ENCODE measurements at regions not wholly inside any gene's neighbourhood (a gene's known extent, or its start where the extent isn't known, plus 50 kb on each side); places are given as distances from the start of the nearest gene placed in this dataset.

- Histone ChIP-seq H4K20me1 (ENCODE audit: insufficient read depth) (no peaks in the 10 kb centered on the region), H3K27me3 (ENCODE audit: insufficient read depth, low read depth, low read length) (no peaks in the 10 kb centered on the region), H3K36me3 (ENCODE audit: insufficient read depth, low read length) (no peaks in the 10 kb centered on the region), H3K9ac (ENCODE audit: low read length) (no peak overlapping the region), H3K27ac (ENCODE audit: low read length) (no peak overlapping the region), H3K4me3 (ENCODE audit: low read length) (no peak overlapping the region), H3K79me2 (replicated peaks; ENCODE audit: insufficient read depth, low read length) (no peaks in the 10 kb centered on the region), H2AFZ (ENCODE audit: low read depth, low read length) (no peak overlapping the region), H3K9me3 (ENCODE audit: low read length) (no peaks in the 10 kb centered on the region), H3K4me2 (ENCODE audit: low read length) (no peak overlapping the region), H3F3A (ENCODE audit: insufficient read depth, low read length, poor library complexity, severe bottlenecking) (no peaks in the 10 kb centered on the region), H3K9me2 (ENCODE audit: insufficient read depth, low read length) (no peaks in the 10 kb centered on the region)
- TF ChIP-seq, protein P1, sequence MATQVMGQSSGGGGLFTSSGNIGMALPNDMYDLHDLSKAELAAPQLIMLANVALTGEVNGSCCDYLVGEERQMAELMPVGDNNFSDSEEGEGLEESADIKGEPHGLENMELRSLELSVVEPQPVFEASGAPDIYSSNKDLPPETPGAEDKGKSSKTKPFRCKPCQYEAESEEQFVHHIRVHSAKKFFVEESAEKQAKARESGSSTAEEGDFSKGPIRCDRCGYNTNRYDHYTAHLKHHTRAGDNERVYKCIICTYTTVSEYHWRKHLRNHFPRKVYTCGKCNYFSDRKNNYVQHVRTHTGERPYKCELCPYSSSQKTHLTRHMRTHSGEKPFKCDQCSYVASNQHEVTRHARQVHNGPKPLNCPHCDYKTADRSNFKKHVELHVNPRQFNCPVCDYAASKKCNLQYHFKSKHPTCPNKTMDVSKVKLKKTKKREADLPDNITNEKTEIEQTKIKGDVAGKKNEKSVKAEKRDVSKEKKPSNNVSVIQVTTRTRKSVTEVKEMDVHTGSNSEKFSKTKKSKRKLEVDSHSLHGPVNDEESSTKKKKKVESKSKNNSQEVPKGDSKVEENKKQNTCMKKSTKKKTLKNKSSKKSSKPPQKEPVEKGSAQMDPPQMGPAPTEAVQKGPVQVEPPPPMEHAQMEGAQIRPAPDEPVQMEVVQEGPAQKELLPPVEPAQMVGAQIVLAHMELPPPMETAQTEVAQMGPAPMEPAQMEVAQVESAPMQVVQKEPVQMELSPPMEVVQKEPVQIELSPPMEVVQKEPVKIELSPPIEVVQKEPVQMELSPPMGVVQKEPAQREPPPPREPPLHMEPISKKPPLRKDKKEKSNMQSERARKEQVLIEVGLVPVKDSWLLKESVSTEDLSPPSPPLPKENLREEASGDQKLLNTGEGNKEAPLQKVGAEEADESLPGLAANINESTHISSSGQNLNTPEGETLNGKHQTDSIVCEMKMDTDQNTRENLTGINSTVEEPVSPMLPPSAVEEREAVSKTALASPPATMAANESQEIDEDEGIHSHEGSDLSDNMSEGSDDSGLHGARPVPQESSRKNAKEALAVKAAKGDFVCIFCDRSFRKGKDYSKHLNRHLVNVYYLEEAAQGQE (IDR thresholded peaks at IDR 0.05; ENCODE audit: borderline replicate concordance), result no peak
- TF ChIP-seq MXI1 (conservative IDR thresholded peaks at IDR 0.05; ENCODE audit: poor library complexity, severe bottlenecking) (no peak), CTCF (IDR thresholded peaks at IDR 0.05; ENCODE audit: poor library complexity, severe bottlenecking) (no peak), POLR2AphosphoS5 (IDR thresholded peaks at IDR 0.05) (no peak), RAD21 (conservative IDR thresholded peaks at IDR 0.05) (no peak), EP300 (conservative IDR thresholded peaks at IDR 0.05; ENCODE audit: poor library complexity, severe bottlenecking) (no peak), TAF1 (IDR thresholded peaks at IDR 0.05; ENCODE audit: low read depth) (no peak), SMC3 (conservative IDR thresholded peaks at IDR 0.05; ENCODE audit: poor library complexity) (no peak), EZH2 (IDR thresholded peaks at IDR 0.05; ENCODE audit: borderline replicate concordance, insufficient read depth, low read length, poor library complexity, severe bottlenecking) (no peak)
These were observed 71.7 kb upstream of the FZD10 start for GRCh38 chr12:130090542-130090941.

- Histone ChIP-seq H3F3A (ENCODE audit: insufficient read depth, low read length, poor library complexity, severe bottlenecking) (no peaks in the 10 kb centered on the region), H3K36me3 (ENCODE audit: insufficient read depth, low read length) (no peaks in the 10 kb centered on the region), H3K9ac (ENCODE audit: low read length) (no peak overlapping the region), H2AFZ (ENCODE audit: low read depth, low read length) (no peak overlapping the region), H3K9me3 (ENCODE audit: low read length) (no peaks in the 10 kb centered on the region), H3K79me2 (replicated peaks; ENCODE audit: insufficient read depth, low read length) (no peaks in the 10 kb centered on the region), H3K4me2 (ENCODE audit: low read length) (no peak overlapping the region), H3K27ac (ENCODE audit: low read length) (no peak overlapping the region), H3K9me2 (ENCODE audit: insufficient read depth, low read length) (no peaks in the 10 kb centered on the region), H4K20me1 (ENCODE audit: insufficient read depth) (no peaks in the 10 kb centered on the region), H3K4me3 (ENCODE audit: low read length) (no peak overlapping the region), H3K27me3 (ENCODE audit: insufficient read depth, low read depth, low read length) (no peaks in the 10 kb centered on the region)
- TF ChIP-seq EP300 (conservative IDR thresholded peaks at IDR 0.05; ENCODE audit: poor library complexity, severe bottlenecking) (no peak), CTCF (IDR thresholded peaks at IDR 0.05; ENCODE audit: poor library complexity, severe bottlenecking) (no peak), MXI1 (conservative IDR thresholded peaks at IDR 0.05; ENCODE audit: poor library complexity, severe bottlenecking) (no peak), TAF1 (IDR thresholded peaks at IDR 0.05; ENCODE audit: low read depth) (no peak), SMC3 (conservative IDR thresholded peaks at IDR 0.05; ENCODE audit: poor library complexity) (no peak), EZH2 (IDR thresholded peaks at IDR 0.05; ENCODE audit: borderline replicate concordance, insufficient read depth, low read length, poor library complexity, severe bottlenecking) (no peak), RAD21 (conservative IDR thresholded peaks at IDR 0.05) (no peak), POLR2AphosphoS5 (IDR thresholded peaks at IDR 0.05) (no peak)
- TF ChIP-seq, protein P1 (IDR thresholded peaks at IDR 0.05; ENCODE audit: borderline replicate concordance), result no peak
These were observed 68.9 kb upstream of the FZD10 start for GRCh38 chr12:130093380-130093779.

Measured in neural cell (in vitro differentiated cells).